A673 (cell line): ENCODE measurements at regions not wholly inside any gene's neighbourhood (a gene's known extent, or its start where the extent isn't known, plus 50 kb on each side); places are given as distances from the start of the nearest gene placed in this dataset.
"Not testable (repeated sequence)": the region's sequence is repeated elsewhere in the genome, so short reads cannot be mapped to it uniquely, and the experiment has no call there.

Experiments used
- BruUV-seq: library from RNA; stranded (reverse); fragments of 400-500 nt; replicated peaks from 2 replicates; lab custom pipeline; 2021; lab: Mats Ljungman, UMichigan
- CTCF ChIA-PET: fragments of 300-600 bp; sonication (Branson Sonifier 250); formaldehyde crosslinking; loops from one replicate; lab custom pipeline; 2022; ENCODE audit warnings: antibody characterized with exemption; lab: Charles Lee
- POLR2A ChIA-PET: fragments of 300-600 bp; sonication (Branson Sonifier 250); formaldehyde crosslinking; loops from one replicate; lab custom pipeline; 2022; ENCODE audit warnings: antibody characterized with exemption; ENCODE audit not compliant: low non-redundant PET; lab: Charles Lee
- DNase-seq: peaks from one replicate; pipeline ENCODE4 v3.0.0-alpha.2; 2015; ENCODE audit warnings: low spot score
- H3K27ac ChIP-seq: fragments of 200-600 bp; sonication (generic); 2 replicates; pipeline ENCODE4 v1.5.1; 2016; ENCODE audit warnings: mixed run types, low read depth, mild to moderate bottlenecking, mixed read lengths, antibody characterized with exemption, low read length; ENCODE audit not compliant: poor library complexity, severe bottlenecking
- H3K27me3 ChIP-seq: fragments of 200-600 bp; sonication (generic); replicated peaks from 2 replicates; pipeline ENCODE4 v1.6.1; 2017; ENCODE audit warnings: mixed run types, low read depth, mild to moderate bottlenecking, mixed read lengths, antibody characterized with exemption, low read length; ENCODE audit not compliant: insufficient read depth, poor library complexity
- H3K36me3 ChIP-seq: fragments of 200-600 bp; sonication (generic); 2 replicates; pipeline ENCODE4 v1.6.1; 2016; ENCODE audit warnings: mixed run types, mild to moderate bottlenecking, mixed read lengths, antibody characterized with exemption, low read length; ENCODE audit not compliant: insufficient read depth, poor library complexity, severe bottlenecking
- H3K4me1 ChIP-seq: fragments of 200-600 bp; sonication (generic); 2 replicates; pipeline ENCODE4 v1.6.1; 2017; ENCODE audit warnings: mixed run types, mild to moderate bottlenecking, mixed read lengths, antibody characterized with exemption, low read length; ENCODE audit not compliant: insufficient read depth, poor library complexity, severe bottlenecking
- H3K4me3 ChIP-seq: fragments of 200-600 bp; sonication (generic); 2 replicates; pipeline ENCODE4 v1.5.1; 2016; ENCODE audit warnings: low read depth, mixed run types, mild to moderate bottlenecking, mixed read lengths, low read length; ENCODE audit not compliant: poor library complexity, severe bottlenecking
- H3K9me3 ChIP-seq: fragments of 200-600 bp; sonication (generic); 2 replicates; pipeline ENCODE4 v1.6.1; 2016; ENCODE audit warnings: mixed run types, low read depth, mild to moderate bottlenecking, mixed read lengths, antibody characterized with exemption, low read length; ENCODE audit not compliant: poor library complexity, severe bottlenecking
- intact Hi-C: fragments of 100-400 bp; cut with micrococcal nuclease; formaldehyde crosslinking; loops from one replicate; pipeline ENCODE4 v1.10.0; 2022; ENCODE audit not compliant: unreplicated experiment

GRCh38 chr11:71656513-71656912 lies 73.8 kb upstream of the KRTAP5-11 start:
- POLR2A ChIA-PET, intact Hi-C loops, H3K36me3 ChIP-seq, H3K4me3 ChIP-seq, CTCF ChIA-PET, BruUV-seq, H3K9me3 ChIP-seq, H3K27me3 ChIP-seq, H3K4me1 ChIP-seq, DNase-seq, H3K27ac ChIP-seq: not testable (repeated sequence)

GRCh38 chr11:71664941-71665340 lies 82.3 kb upstream of the KRTAP5-11 start:
- CTCF ChIA-PET, DNase-seq, H3K4me3 ChIP-seq, H3K27ac ChIP-seq, H3K36me3 ChIP-seq, POLR2A ChIA-PET, H3K4me1 ChIP-seq, BruUV-seq, intact Hi-C loops, H3K27me3 ChIP-seq, H3K9me3 ChIP-seq: not testable (repeated sequence)

DNA sequence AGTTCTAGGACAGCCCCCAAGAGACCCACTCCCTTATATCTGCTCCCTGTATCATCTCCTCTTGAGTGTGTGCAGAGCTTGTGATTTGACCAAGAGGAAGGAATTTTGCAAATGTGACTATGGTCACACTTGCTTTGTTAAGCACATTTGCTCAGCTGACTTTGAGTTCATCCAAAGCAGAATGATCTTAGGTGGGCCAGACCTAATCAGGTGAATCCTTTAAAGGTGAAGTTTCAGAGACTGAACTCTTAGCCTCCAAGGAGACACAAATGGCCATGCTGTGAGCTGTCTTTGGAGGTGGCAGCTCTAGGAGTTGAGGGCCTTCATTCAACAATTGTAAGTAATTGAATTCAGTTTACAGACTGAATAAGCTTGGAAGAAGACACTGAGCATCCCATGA lies 115.4 kb upstream of the KRTAP5-11 start:
- POLR2A ChIA-PET, H3K27ac ChIP-seq, H3K9me3 ChIP-seq, H3K4me1 ChIP-seq, CTCF ChIA-PET, H3K4me3 ChIP-seq, DNase-seq, H3K27me3 ChIP-seq, intact Hi-C loops, H3K36me3 ChIP-seq, BruUV-seq: not testable (repeated sequence)

DNA sequence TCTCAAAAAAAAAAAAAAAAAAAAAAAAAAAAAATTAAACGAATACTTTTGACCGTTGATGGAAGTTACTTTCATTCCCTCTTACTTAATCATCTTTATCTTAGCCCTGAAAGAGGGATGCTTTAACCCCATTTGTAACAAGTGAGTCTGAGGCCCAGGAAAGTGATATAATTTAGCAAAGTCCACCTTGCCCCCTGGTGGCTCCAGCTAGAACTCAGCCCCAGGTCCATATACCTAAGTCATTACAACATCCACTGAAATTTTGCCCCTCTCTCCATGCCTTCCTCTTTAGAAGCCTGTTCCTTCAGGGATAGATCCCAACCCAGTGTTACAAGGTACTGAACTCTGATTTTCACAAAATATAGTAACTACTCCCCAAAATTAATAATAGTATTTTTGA lies 116.3 kb upstream of the KRTAP5-11 start:
- DNase-seq, H3K4me1 ChIP-seq, H3K4me3 ChIP-seq, H3K9me3 ChIP-seq, H3K27me3 ChIP-seq, CTCF ChIA-PET, BruUV-seq, H3K36me3 ChIP-seq, H3K27ac ChIP-seq, intact Hi-C loops, POLR2A ChIA-PET: not testable (repeated sequence)

DNA sequence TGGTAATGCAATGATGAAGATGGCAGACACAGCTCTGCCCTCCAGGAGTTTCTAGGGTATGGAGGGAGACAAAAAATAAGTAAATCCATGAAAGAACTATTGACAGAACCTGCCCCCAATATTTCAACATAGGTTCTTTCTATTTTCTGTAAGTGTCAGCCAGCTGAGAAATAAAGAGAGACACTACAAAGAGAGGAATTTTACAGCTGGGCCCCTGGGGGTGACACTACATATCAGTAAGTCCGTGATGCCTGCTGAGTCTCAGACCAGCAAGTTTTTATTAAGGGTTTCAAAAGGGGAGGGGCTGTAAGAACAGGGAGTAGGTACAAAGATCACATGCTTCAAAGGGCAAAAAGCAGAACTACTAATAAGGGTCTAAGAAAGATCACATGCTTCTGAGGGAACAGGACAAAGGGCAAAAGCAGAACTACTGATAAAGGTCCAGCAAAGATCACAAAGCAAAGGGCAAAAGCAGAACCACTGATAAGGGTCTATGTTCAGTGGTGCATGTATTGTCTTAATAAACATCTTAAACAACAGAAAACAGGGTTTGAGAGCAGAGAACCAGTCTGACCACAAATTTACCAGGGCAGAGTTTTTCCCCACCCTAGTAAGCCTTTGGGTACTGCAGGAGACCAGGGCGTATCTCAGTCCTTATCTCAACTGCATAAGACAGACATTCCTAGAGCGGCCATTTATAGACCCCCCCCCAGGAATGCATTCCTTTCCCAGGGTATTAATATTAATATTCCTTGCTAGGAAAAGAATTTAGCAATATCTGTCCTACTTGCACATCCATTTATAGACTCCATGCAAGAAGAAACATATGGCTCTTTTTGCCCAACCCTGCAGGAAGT lies 119.0 kb upstream of the KRTAP5-11 start:
- POLR2A ChIA-PET, H3K4me1 ChIP-seq, H3K9me3 ChIP-seq, DNase-seq, BruUV-seq, H3K36me3 ChIP-seq, H3K27ac ChIP-seq, H3K27me3 ChIP-seq, intact Hi-C loops, CTCF ChIA-PET, H3K4me3 ChIP-seq: not testable (repeated sequence)

GRCh38 chr11:71705086-71705737 lies 122.5 kb upstream of the KRTAP5-11 start:
- H3K9me3 ChIP-seq, H3K4me1 ChIP-seq, H3K27me3 ChIP-seq, CTCF ChIA-PET, H3K4me3 ChIP-seq, H3K27ac ChIP-seq, DNase-seq, POLR2A ChIA-PET, H3K36me3 ChIP-seq, BruUV-seq, intact Hi-C loops: not testable (repeated sequence)

DNA sequence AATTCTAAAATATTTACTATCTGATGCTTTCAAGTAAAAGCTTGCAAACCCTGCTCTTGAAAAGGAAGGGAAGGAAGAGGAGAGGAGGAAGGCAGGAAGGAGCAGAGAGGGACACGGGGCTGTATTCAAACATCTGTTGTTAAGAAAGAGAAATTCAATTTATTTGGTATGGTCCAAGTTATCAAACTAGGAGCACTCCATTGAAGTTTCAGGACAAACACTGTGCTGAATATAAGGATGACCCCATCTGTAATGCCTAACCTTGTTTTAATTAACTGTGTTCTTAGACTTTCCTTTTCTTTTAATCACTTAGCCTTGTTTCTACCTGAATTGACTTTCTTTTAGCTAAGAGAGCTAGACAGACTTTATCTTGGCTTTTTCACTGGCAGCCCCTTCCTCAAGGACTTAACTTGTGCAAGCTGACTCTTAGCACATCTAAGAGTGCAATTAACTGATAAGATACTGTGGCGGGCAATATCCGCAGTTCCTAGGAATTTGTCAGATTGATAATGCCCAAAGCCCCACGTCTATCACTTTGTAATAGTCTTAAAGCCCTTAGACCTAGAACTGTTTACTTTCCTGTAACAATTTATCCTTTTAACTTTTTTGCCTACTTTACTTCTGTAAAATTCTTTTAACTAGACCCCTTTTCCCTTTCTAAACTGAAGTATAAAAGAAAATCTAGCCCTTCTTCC lies 123.2 kb upstream of the KRTAP5-11 start:
- POLR2A ChIA-PET, H3K9me3 ChIP-seq, H3K4me3 ChIP-seq, H3K36me3 ChIP-seq, CTCF ChIA-PET, BruUV-seq, H3K27ac ChIP-seq, DNase-seq, intact Hi-C loops, H3K4me1 ChIP-seq, H3K27me3 ChIP-seq: not testable (repeated sequence)
